ENCODE measurements at regions not wholly inside any gene's neighbourhood (a gene's known extent, or its start where the extent isn't known, plus 50 kb on each side); places are given as distances from the start of the nearest gene placed in this dataset.

GRCh38 chr2:16104949-16105668 lies 164.8 kb downstream of the MYCN start:
- Histone ChIP-seq H3K36me3 (replicated peaks in 1 of 2) (no peaks in the 10 kb centered on the region), H3K4me1 (replicated peaks in 1 of 2) (no peaks in the 10 kb centered on the region), H3K4me3 (no peak overlapping the region), H3K27ac (no peak overlapping the region), H3K27me3 (no peaks in the 10 kb centered on the region), H3K9me3 (replicated peaks in 1 of 3) (no peaks in the 10 kb centered on the region)
- WGBS, 4 donors: 76 to 84% (median 80%) methylated on average over 11 of the region's 11 CpGs
- TF ChIP-seq CTCF (IDR thresholded peaks at IDR 0.05) (no peak), POLR2A (IDR thresholded peaks at IDR 0.05) (no peak)
- intact Hi-C loops (cut with DNase I): no loop called here
- DNase-seq: no peak

DNA sequence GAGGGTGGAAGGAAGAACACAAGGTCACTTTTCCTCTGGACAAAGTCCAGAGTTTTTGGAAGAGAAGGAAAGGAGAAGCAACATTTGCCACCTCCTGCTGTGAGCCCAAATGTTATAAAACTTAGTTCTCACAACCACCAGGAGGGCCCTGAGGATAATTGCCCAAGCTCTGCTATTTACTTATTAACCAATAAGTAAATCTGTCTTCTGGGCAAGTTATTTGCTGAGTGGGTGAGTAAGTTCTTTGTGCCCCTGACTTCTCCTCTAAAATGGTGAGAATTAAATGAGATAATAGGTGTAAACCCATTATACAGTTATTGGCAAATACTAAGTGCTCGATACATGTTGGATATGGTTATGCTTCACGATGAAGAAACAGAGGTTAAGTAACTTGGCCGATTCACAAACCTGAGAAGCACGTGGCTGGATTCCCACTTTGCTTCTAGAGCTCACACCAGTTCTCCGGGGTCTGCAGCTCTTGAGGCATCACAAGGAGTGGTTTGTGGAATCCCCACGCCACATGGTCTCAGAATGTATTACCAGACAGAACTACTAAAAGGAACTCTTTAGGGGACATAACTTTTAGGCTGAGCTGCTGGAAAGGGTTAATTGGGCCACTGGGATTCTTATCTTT lies 164.1 kb downstream of the MYCN start:
- intact Hi-C loops (cut with DNase I): no loop called here
- WGBS, 4 donors: 82 to 93% (median 86%) methylated on average over 6 of the region's 6 CpGs

DNA sequence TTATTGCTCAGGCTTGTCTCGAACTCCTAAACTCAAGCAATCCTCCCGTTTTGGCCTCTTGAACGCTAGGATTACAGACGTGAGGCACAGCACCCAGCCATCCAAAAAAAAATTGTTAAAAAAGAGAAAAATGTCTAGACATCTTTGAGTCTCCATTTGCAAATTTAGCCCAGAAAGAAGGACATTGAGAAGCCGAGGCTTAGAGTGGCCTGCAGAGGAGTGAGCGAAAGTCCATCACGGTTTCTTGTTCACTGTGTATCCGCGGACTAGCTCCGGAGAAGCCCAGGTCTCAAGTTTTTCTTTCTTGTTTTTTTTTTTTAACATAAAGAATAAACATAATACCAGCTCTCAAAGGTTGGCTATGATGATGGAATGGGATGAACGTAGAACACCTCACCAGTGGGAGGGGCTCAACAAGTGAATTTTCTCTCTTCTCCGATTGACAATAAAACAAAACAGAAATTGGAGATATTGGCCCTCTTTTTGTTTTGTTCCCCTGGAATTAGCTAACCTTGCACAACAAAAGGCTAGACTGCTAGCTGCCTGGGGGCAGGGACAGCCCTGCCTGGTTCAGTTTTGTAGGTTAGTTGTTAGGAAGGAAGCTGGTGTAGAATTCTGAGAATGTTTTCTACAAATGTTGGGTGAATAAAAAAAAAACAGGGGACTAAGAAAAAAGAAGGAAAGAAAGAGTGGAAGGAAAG lies 163.4 kb downstream of the MYCN start:
- 87 to 92% (median 91%) methylated on average over 12 of the region's 12 CpGs for WGBS, 4 donors
- intact Hi-C loops (cut with DNase I): no loop called here
- Histone ChIP-seq H3K36me3 (replicated peaks in 1 of 2) (no peaks in the 10 kb centered on the region), H3K4me1 (replicated peaks in 1 of 2) (no peaks in the 10 kb centered on the region), H3K9me3 (replicated peaks in 1 of 3) (no peaks in the 10 kb centered on the region), H3K27ac (no peak overlapping the region), H3K4me3 (no peak overlapping the region), H3K27me3 (no peaks in the 10 kb centered on the region)
- DNase-seq: no peak
- no peak for TF ChIP-seq POLR2A (IDR thresholded peaks at IDR 0.05)
- no peak for TF ChIP-seq CTCF (IDR thresholded peaks at IDR 0.05)

More for the DNA sequence above, 164.1 kb downstream of the MYCN start:
- H3K9me3 ChIP-seq (replicated peaks in 1 of 3): no peaks in the 10 kb centered on the region
- no peaks in the 10 kb centered on the region for H3K27me3 ChIP-seq
- no peak overlapping the region for H3K4me3 ChIP-seq
- H3K4me1 ChIP-seq (replicated peaks in 1 of 2): no peaks in the 10 kb centered on the region
- no peak overlapping the region for H3K27ac ChIP-seq
- no peak for DNase-seq
- TF ChIP-seq POLR2A (IDR thresholded peaks at IDR 0.05): no peak
- TF ChIP-seq CTCF (IDR thresholded peaks at IDR 0.05): no peak
- H3K36me3 ChIP-seq (replicated peaks in 1 of 2): no peaks in the 10 kb centered on the region

DNA sequence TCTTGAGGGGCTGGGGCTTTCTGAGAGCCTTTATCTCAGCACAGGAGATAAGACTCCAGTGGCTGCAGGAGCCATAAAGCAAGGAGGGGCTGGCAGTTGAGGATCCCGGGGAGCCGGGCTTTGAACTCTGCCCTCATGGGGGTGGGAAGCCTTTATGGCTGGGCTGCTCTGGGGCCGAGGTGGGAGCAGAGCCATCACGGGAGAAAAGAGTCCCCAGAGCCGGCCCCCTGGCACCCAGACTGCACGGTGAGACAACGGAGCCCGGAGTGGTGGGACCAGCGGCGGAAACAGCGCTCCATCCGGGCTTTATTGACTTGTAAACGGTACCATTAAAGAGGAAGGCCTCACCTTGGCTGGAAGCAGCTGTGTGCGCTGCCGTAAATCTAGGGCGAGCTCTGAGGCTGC lies 162.6 kb downstream of the MYCN start:
- no peak for DNase-seq
- Histone ChIP-seq H3K9me3 (replicated peaks in 1 of 3) (no peaks in the 10 kb centered on the region), H3K27ac (no peak overlapping the region), H3K4me1 (replicated peaks in 1 of 2) (no peaks in the 10 kb centered on the region), H3K36me3 (replicated peaks in 1 of 2) (no peaks in the 10 kb centered on the region), H3K4me3 (no peak overlapping the region), H3K27me3 (no peaks in the 10 kb centered on the region)
- TF ChIP-seq POLR2A (IDR thresholded peaks at IDR 0.05) (no peak), CTCF (IDR thresholded peaks at IDR 0.05) (no peak)
- intact Hi-C loops (cut with DNase I): no loop called here
- 66 to 79% (median 71%) methylated on average over 12 to 16 of the region's 16 CpGs for WGBS, 4 donors
